Neural crest cell (in vitro differentiated cells): ENCODE measurements at regions not wholly inside any gene's neighbourhood (a gene's known extent, or its start where the extent isn't known, plus 50 kb on each side); places are given as distances from the start of the nearest gene placed in this dataset.

Experiments
- DNase-seq: peaks from one replicate; pipeline ENCODE4 v3.0.0; 2021; ENCODE audit warnings: low read depth, mixed read lengths, low spot score
- H3K27ac Mint-ChIP-seq: one replicate; pipeline ENCODE4 v1.8.0; 2021; ENCODE audit warnings: mild to moderate bottlenecking, mixed read lengths; ENCODE audit not compliant: unreplicated experiment
- H3K27me3 Mint-ChIP-seq: 2 replicates; pipeline ENCODE4 v1.8.0; 2021; ENCODE audit warnings: low read depth, mild to moderate bottlenecking, mixed read lengths
- H3K36me3 Mint-ChIP-seq: 2 replicates; pipeline ENCODE4 v1.8.0; 2021; ENCODE audit warnings: low read depth, mild to moderate bottlenecking, mixed read lengths
- H3K4me1 Mint-ChIP-seq: 2 replicates; pipeline ENCODE4 v1.8.0; 2021; ENCODE audit warnings: mixed read lengths
- H3K4me3 Mint-ChIP-seq: one replicate; pipeline ENCODE4 v1.8.0; 2021; ENCODE audit warnings: mild to moderate bottlenecking, mixed read lengths
- H3K9me3 Mint-ChIP-seq: 2 replicates; pipeline ENCODE4 v1.8.0; 2021; ENCODE audit warnings: mixed read lengths
- CTCF ChIP-seq: fragments of 200-600 bp; sonication (generic); conservative IDR thresholded peaks from 2 replicates; pipeline ENCODE4 v1.5.0; 2021; ENCODE audit warnings: antibody characterized with exemption, mild to moderate bottlenecking

DNA sequence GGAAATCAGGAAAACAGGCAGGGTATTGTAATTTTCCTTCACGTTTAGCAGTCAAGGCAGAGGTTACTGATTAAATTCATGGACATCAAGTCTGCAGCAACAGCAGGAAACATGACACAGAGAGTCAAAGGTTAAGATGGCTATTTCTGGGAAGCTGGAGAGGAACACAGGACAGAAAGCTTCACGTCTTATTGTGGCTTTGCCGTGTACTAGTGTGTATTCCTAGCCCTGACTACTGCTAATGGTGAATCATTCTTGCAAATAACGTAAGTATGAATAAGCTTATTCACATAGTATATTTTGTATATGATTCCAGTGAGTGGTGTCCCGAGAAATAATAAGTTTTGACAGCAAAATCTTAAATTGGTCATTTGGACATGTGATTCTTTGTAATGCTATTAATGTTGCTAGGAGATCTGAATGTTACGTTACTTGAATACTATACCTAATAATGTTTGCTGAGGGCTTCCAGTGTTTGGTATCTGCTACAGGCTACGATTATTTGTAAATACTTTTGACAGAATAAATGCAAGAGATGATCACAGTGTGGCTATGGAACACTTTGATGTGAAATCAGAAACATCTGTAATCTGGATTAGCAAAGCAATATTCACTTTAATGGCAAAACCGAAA, 77.4 kb downstream of the DISP1 start:
- peaks cover 4% of the 10 kb centered on the region for H3K4me1 Mint-ChIP-seq
- no peak overlapping the region for H3K4me3 Mint-ChIP-seq
- H3K36me3 Mint-ChIP-seq = peaks cover 2% of the 10 kb centered on the region
- H3K27me3 Mint-ChIP-seq = no peaks in the 10 kb centered on the region
- H3K27ac Mint-ChIP-seq = no peak overlapping the region
- H3K9me3 Mint-ChIP-seq = no peaks in the 10 kb centered on the region
- DNase-seq = no peak
- no peak for TF ChIP-seq CTCF

DNA sequence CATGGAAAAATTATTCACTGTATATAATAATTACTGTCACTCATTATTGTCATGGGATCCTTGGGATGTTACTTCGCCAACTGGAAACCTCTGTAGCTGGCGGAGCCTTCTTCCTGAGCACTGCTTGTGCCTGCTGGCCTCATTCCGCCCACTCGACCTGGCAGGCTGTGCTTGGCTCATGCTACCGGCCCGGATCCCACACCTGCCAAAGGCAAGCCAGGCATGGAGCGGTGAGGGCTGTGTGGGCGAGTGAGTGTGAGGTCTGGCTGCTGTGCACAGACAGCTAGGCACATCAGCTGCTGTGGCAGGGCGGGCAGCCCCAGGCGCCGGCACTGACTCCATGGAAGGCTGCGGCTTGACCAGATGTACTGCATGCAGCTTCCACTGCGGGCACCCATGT, 78.4 kb downstream of the DISP1 start:
- Mint-ChIP-seq H3K36me3 (peaks cover 2% of the 10 kb centered on the region), H3K4me1 (peaks cover 4% of the 10 kb centered on the region), H3K27ac (no peak overlapping the region), H3K9me3 (no peaks in the 10 kb centered on the region), H3K4me3 (no peak overlapping the region), H3K27me3 (no peaks in the 10 kb centered on the region)
- TF ChIP-seq CTCF = no peak
- DNase-seq = no peak

GRCh38 chr1:222894331-222894730, 79.5 kb downstream of the DISP1 start:
- peaks cover 2% of the 10 kb centered on the region for H3K4me1 Mint-ChIP-seq
- no peak overlapping the region for H3K4me3 Mint-ChIP-seq
- no peak for TF ChIP-seq CTCF
- H3K27me3 Mint-ChIP-seq = no peaks in the 10 kb centered on the region
- no peak overlapping the region for H3K27ac Mint-ChIP-seq
- peaks cover 4% of the 10 kb centered on the region for H3K36me3 Mint-ChIP-seq
- H3K9me3 Mint-ChIP-seq = no peaks in the 10 kb centered on the region
- DNase-seq = no peak

GRCh38 chr1:222896630-222897526, 82.0 kb downstream of the DISP1 start:
- peaks cover 11% of the 10 kb centered on the region for H3K36me3 Mint-ChIP-seq
- H3K9me3 Mint-ChIP-seq = peaks cover 3% of the 10 kb centered on the region
- H3K27me3 Mint-ChIP-seq = no peaks in the 10 kb centered on the region
- DNase-seq = no peak
- no peak overlapping the region for H3K4me3 Mint-ChIP-seq
- H3K27ac Mint-ChIP-seq = no peak overlapping the region
- no peak for TF ChIP-seq CTCF
- H3K4me1 Mint-ChIP-seq = no peaks in the 10 kb centered on the region

DNA sequence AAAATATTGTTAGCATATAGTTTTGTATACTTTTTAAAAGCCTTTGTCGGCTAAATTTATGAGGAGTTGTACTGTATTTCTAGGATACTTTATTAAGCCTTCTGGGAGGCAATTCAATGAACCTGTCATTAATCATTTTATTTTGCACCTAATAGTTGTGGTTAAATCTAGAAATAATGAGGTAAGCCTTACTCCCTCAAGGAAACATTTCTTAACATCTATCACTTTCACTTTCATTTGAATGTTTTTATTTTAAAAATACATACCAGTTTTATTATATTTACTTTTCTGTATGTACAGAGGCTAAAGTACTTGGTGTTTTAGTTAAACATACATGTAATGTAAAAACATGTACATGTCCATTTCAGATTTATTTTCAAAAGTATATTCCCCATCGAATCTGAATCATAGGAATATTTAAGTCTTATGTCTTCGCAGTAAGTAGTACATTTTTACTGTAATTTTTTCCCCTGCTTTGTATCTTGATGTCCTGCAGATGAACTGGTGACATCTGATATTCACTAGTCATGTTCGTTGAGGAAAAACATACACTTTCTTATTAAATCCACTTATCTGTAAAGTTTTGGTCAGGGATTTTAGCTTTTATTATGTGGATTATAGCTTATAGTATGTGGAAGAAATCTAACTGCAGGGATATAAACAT, 82.8 kb downstream of the DISP1 start:
- Mint-ChIP-seq H3K4me3 (no peak overlapping the region), H3K4me1 (no peaks in the 10 kb centered on the region), H3K27ac (no peak overlapping the region), H3K36me3 (peaks cover 9% of the 10 kb centered on the region), H3K27me3 (no peaks in the 10 kb centered on the region), H3K9me3 (peaks cover 3% of the 10 kb centered on the region)
- DNase-seq = no peak
- TF ChIP-seq CTCF = no peak
